Activated T-cell treated with anti-CD3 and anti-CD28 coated beads, Interleukin-2, amount 50 U/mL, for 4 hours (primary cell): ENCODE measurements at regions not wholly inside any gene's neighbourhood (a gene's known extent, or its start where the extent isn't known, plus 50 kb on each side); places are given as distances from the start of the nearest gene placed in this dataset.

Source experiments
- ATAC-seq, 2 donors: fragments of 200-7000 bp; cut with Tn5 transposase; one replicate each; pipeline ENCODE4 v1.10.0; 2021
- DNase-seq: peaks from one replicate; pipeline ENCODE4 v3.0.0-alpha.2; 2020
- H3K27me3 Mint-ChIP-seq: one replicate; pipeline ENCODE4 v1.8.0; 2021; ENCODE audit warnings: low read depth, mixed read lengths
- H3K36me3 Mint-ChIP-seq: one replicate; pipeline ENCODE4 v1.8.0; 2022; ENCODE audit warnings: mixed read lengths; ENCODE audit not compliant: insufficient read depth
- H3K4me1 Mint-ChIP-seq: one replicate; pipeline ENCODE4 v1.8.0; 2021; ENCODE audit warnings: low read depth, mixed read lengths
- H3K4me3 Mint-ChIP-seq: one replicate; pipeline ENCODE4 v1.8.0; 2021; ENCODE audit warnings: mild to moderate bottlenecking, moderate library complexity, mixed read lengths
- H3K9me3 Mint-ChIP-seq: one replicate; pipeline ENCODE4 v1.8.0; 2021; ENCODE audit warnings: mixed read lengths

GRCh38 chr11:37511425-37511933 is 913.4 kb upstream of the RAG2 start:
- no peak for DNase-seq
- H3K4me1 Mint-ChIP-seq = no peaks in the 10 kb centered on the region
- H3K9me3 Mint-ChIP-seq = peaks cover 20% of the 10 kb centered on the region
- no peak overlapping the region for H3K4me3 Mint-ChIP-seq
- H3K27me3 Mint-ChIP-seq = no peaks in the 10 kb centered on the region
- no peaks in the 10 kb centered on the region for H3K36me3 Mint-ChIP-seq
- ATAC-seq = no peak

- Mint-ChIP-seq H3K36me3 (no peaks in the 10 kb centered on the region), H3K9me3 (peaks cover 13% of the 10 kb centered on the region), H3K4me1 (no peaks in the 10 kb centered on the region), H3K27me3 (no peaks in the 10 kb centered on the region), H3K4me3 (no peak overlapping the region)
- DNase-seq (no peak), ATAC-seq (no peak)
Measured at GRCh38 chr11:37509506-37509905, 911.5 kb upstream of the RAG2 start.

DNA sequence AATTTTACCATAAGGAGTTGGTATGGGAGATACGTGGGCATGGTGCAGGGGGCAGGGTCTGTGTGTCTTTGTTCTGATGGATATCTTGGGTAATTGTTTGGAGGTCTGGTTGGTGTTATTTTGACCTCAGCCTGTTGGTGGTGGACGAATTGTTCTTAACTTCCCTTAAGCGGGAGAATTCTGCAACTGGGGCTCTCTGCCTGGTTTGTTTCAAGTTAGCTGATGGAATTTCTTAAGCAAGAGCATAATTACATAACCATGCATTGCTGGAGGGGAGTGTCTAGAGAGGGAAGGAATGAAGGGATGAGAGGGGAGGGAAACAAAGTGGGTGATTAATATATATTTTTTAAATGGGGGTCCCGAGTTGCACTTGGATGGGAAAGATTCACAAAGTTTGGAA is 908.5 kb upstream of the RAG2 start:
- H3K27me3 Mint-ChIP-seq = no peaks in the 10 kb centered on the region
- H3K36me3 Mint-ChIP-seq = no peaks in the 10 kb centered on the region
- no peak for ATAC-seq
- H3K4me1 Mint-ChIP-seq = no peaks in the 10 kb centered on the region
- no peak for DNase-seq
- H3K4me3 Mint-ChIP-seq = no peak overlapping the region
- peaks cover 4% of the 10 kb centered on the region for H3K9me3 Mint-ChIP-seq

DNA sequence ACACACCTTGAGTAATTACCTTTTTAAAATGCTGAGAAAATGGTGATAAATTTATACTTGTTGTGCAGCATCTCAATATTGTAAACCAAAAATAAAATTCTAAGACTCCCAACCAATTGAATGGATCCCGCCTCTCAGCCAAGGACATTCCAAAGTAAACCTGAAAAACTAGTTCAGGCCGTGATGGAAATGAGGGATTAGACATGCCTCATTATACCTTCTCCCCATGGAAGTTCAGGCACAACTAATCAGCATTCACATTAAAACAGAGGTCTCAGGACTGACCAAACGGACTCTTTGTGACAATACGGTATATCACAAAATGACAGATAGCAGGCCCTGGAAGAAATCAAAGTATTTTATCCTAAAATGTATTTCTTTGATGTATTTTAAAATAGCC is 907.4 kb upstream of the RAG2 start:
- Mint-ChIP-seq H3K36me3 (no peaks in the 10 kb centered on the region), H3K27me3 (no peaks in the 10 kb centered on the region), H3K4me3 (no peak overlapping the region), H3K4me1 (no peaks in the 10 kb centered on the region), H3K9me3 (peaks cover 4% of the 10 kb centered on the region)
- no peak for ATAC-seq
- DNase-seq = no peak

GRCh38 chr11:37504921-37505320 is 906.9 kb upstream of the RAG2 start:
- Mint-ChIP-seq H3K27me3 (no peaks in the 10 kb centered on the region), H3K4me3 (no peak overlapping the region), H3K9me3 (peaks cover 4% of the 10 kb centered on the region), H3K4me1 (no peaks in the 10 kb centered on the region), H3K36me3 (no peaks in the 10 kb centered on the region)
- DNase-seq (no peak), ATAC-seq (no peak)

DNA sequence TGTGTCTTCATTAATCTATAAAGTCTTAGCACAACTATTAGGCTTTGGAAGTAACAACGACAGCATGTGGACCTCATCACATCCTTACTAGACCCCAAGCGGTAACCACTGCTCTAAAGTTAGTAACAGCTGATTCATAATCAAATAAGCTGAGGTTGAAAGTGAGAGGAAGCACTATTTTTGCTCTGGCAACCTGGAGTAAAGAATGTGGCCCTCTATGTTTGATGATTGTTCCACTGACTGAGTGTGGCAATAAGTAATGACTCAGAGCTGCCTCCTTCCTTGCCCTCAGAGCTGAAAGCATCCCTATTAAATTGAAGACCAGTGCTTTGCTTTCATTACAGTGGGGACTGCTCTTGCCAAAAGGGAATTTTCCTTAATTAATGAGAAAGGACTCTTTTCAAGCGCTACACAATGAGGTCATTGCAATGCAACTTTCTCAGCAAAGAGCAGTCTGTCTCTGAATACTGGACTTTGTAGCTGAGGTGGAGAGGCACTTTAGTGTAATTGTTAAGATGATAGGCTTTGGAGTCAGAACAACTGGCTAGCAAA is 906.1 kb upstream of the RAG2 start:
- Mint-ChIP-seq H3K36me3 (no peaks in the 10 kb centered on the region), H3K4me1 (no peaks in the 10 kb centered on the region), H3K9me3 (peaks cover 4% of the 10 kb centered on the region), H3K27me3 (no peaks in the 10 kb centered on the region), H3K4me3 (no peak overlapping the region)
- DNase-seq (no peak), ATAC-seq (peak in 1 of 2 donors; percentile 38)

DNA sequence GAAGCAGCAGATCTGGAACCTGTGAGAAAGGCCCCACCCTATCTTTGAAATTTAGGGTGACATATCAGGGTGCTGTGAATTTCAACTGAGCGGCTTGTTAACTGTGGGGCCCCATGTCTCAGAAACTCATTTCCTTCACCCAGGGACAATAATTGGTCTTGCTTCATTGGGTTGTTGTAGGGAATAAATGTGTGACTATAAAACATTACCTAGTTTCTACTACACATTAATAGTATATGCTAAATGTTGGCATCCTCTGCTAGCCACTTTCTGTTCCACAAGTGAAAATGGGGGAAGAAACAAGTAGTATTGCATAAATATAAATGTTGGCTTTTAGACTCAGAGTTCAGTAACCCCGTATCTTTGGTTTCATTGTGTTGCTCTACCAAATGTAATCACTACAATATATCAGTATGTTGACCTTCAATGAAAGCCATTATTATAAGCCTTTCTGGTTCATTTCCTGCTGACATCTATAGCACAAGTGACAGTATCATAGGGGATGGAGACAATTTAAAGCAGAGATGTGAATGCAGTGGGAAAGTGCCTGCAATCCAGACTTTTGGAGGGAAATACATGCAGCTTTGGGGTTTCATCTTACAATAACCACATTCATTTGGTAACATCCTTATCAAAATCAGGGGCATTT is 905.5 kb upstream of the RAG2 start:
- no peaks in the 10 kb centered on the region for H3K27me3 Mint-ChIP-seq
- no peaks in the 10 kb centered on the region for H3K36me3 Mint-ChIP-seq
- ATAC-seq (no peak), DNase-seq (no peak)
- H3K4me3 Mint-ChIP-seq = no peak overlapping the region
- peaks cover 4% of the 10 kb centered on the region for H3K9me3 Mint-ChIP-seq
- no peaks in the 10 kb centered on the region for H3K4me1 Mint-ChIP-seq

- Mint-ChIP-seq H3K4me3 (no peak overlapping the region), H3K9me3 (peaks cover 4% of the 10 kb centered on the region), H3K27me3 (no peaks in the 10 kb centered on the region), H3K36me3 (no peaks in the 10 kb centered on the region), H3K4me1 (no peaks in the 10 kb centered on the region)
- no peak for DNase-seq
- ATAC-seq = no peak
Measured at GRCh38 chr11:37502202-37502601, 904.2 kb upstream of the RAG2 start.

- H3K9me3 Mint-ChIP-seq = peaks cover 3% of the 10 kb centered on the region
- no peaks in the 10 kb centered on the region for H3K27me3 Mint-ChIP-seq
- no peaks in the 10 kb centered on the region for H3K4me1 Mint-ChIP-seq
- H3K36me3 Mint-ChIP-seq = no peaks in the 10 kb centered on the region
- DNase-seq (no peak), ATAC-seq (no peak)
- no peak overlapping the region for H3K4me3 Mint-ChIP-seq
Measured at GRCh38 chr11:37500425-37500824, 902.4 kb upstream of the RAG2 start.

DNA sequence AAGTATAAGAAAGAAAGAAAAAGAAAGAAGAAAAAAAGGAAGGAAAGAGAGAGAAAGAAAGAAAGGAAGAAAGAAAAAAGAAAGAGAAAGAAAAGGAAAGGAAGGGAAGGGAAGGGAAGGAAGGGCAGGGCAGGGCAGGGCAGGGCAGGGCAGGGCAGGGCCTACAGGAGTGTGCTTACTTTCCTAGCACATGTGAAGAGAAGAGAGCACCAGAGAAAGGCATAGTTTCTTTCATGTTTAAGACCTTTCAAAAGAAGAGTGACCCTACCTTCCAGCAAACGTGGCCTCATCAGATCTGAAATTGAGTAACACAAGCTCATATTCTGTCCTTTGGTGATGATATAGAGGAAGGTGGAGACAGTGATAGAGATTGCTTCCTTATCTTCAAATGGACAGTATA is 899.3 kb upstream of the RAG2 start:
- peaks cover 9% of the 10 kb centered on the region for H3K9me3 Mint-ChIP-seq
- no peaks in the 10 kb centered on the region for H3K36me3 Mint-ChIP-seq
- H3K27me3 Mint-ChIP-seq = no peaks in the 10 kb centered on the region
- H3K4me1 Mint-ChIP-seq = no peaks in the 10 kb centered on the region
- ATAC-seq (no peak), DNase-seq (no peak)
- no peak overlapping the region for H3K4me3 Mint-ChIP-seq

- H3K4me3 Mint-ChIP-seq = no peak overlapping the region
- no peak for DNase-seq
- H3K27me3 Mint-ChIP-seq = no peaks in the 10 kb centered on the region
- H3K9me3 Mint-ChIP-seq = peaks cover 9% of the 10 kb centered on the region
- no peak for ATAC-seq
- H3K36me3 Mint-ChIP-seq = no peaks in the 10 kb centered on the region
- H3K4me1 Mint-ChIP-seq = no peaks in the 10 kb centered on the region
Measured at GRCh38 chr11:37496201-37496600, 898.2 kb upstream of the RAG2 start.

GRCh38 chr11:37484298-37484697 is 886.3 kb upstream of the RAG2 start:
- no peak for ATAC-seq
- no peaks in the 10 kb centered on the region for H3K27me3 Mint-ChIP-seq
- H3K4me3 Mint-ChIP-seq = no peak overlapping the region
- H3K9me3 Mint-ChIP-seq = peaks cover 8% of the 10 kb centered on the region
- H3K36me3 Mint-ChIP-seq = no peaks in the 10 kb centered on the region
- H3K4me1 Mint-ChIP-seq = no peaks in the 10 kb centered on the region
- no peak for DNase-seq

DNA sequence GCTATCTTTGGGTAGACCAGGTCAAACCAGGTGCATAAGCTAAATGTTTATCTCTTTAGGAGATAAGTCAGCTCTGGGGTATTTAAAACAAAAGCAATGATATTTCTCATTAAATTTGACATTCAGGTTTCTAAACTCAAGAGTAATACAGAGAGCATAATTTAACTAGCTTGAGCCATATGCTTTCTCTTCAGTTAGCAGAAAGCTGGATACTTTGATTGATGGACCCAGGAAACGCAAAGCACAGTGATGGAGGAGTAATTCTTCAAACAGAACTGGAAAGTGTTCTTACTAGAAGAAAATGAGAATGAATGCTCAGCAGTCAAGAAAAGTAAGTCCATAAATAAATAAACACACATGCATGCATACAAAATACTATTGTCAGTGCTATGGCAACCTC is 885.7 kb upstream of the RAG2 start:
- no peaks in the 10 kb centered on the region for H3K27me3 Mint-ChIP-seq
- no peaks in the 10 kb centered on the region for H3K4me1 Mint-ChIP-seq
- DNase-seq = no peak
- no peak overlapping the region for H3K4me3 Mint-ChIP-seq
- H3K36me3 Mint-ChIP-seq = no peaks in the 10 kb centered on the region
- ATAC-seq = no peak
- peaks cover 6% of the 10 kb centered on the region for H3K9me3 Mint-ChIP-seq

DNA sequence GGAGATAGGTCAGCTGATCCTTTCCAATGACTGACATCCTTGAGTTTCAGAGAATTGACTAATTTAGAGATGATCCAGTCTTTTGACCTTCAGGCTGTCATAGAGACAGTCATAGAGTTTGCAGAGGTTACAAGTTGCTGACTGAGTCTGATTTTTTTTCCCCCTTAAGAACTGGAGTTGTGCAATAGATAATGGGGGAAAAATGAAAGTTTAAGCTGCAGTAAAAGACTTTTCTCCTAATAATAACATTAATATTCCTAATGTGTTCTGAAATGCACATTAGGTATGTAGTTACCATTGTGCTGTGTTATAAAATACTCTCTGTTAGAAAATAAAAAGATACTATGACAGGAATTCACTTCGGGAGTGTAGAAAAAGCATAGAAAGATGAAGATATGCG is 876.9 kb upstream of the RAG2 start:
- no peak for ATAC-seq
- H3K4me3 Mint-ChIP-seq = no peak overlapping the region
- no peak for DNase-seq
- H3K27me3 Mint-ChIP-seq = no peaks in the 10 kb centered on the region
- no peaks in the 10 kb centered on the region for H3K4me1 Mint-ChIP-seq
- H3K36me3 Mint-ChIP-seq = no peaks in the 10 kb centered on the region
- peaks cover 9% of the 10 kb centered on the region for H3K9me3 Mint-ChIP-seq

DNA sequence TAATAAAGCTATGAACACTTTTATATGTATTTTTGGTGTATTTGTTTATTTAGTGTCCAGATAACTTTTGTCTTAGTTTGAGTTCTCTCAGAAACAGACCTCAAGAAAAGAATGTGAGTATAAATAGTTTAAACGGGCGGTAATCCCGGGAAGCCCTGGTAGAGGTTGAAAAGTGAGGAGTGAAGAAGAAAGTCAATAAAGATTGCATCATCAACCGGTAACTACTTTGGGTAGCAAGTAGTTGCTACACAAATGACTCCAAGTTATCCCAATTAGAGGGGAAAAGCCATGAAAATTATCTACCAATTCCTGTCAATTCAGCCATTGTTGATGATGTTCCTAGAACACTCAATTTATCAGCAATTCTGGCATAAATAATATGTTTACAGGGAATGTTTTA is 870.3 kb upstream of the RAG2 start:
- H3K9me3 Mint-ChIP-seq = peaks cover 24% of the 10 kb centered on the region
- no peak for DNase-seq
- no peak for ATAC-seq
- H3K27me3 Mint-ChIP-seq = no peaks in the 10 kb centered on the region
- H3K4me3 Mint-ChIP-seq = no peak overlapping the region
- no peaks in the 10 kb centered on the region for H3K36me3 Mint-ChIP-seq
- H3K4me1 Mint-ChIP-seq = no peaks in the 10 kb centered on the region
